Nucleus accumbens (tissue), 56 donors: ENCODE measurements at regions not wholly inside any gene's neighbourhood (a gene's known extent, or its start where the extent isn't known, plus 50 kb on each side); places are given as distances from the start of the nearest gene placed in this dataset.
"Not testable (repeated sequence)": the region's sequence is repeated elsewhere in the genome, so short reads cannot be mapped to it uniquely, and the experiment has no call there.

Experiments used
- DNase-seq, 56 donors: peaks; one replicate each; lab custom pipeline; 2025; lab: John Stamatoyannopoulos, UW

DNA sequence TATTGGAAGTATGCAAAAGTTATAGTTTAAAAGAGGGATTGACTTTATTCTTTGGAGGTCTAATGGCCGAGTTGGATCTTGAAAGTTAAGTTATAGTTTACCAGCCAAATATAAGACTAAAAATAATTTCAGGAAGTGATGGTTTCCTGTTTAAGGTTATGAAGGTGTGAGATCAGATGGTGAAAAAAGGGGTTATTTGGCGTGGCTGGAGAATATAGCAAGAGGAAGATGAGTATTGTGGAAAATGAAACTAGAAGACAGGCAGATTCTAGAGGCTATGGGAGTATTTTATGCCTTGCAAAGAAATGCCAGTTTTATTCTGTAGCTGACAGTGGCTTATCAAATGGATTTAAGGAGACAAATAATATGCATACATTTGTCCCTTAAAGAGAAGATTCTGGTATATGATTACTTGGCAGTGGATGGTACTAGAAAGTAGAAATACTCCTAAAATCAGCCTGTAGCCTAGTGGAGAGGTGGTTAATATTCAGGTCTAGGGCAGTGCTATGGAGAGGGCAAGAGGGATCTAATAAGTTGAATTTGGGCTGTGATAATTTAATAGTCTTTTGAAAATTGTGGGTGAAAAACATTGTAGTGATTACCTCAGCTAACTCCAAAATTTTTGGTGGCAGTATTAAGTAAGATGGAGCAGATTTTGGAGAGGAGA, 1091.8 kb upstream of the ATXN7L3B start:
- DNase-seq, result no peak

GRCh38 chr12:73452672-73453469, 1084.8 kb upstream of the ATXN7L3B start:
- DNase-seq, result no peak

DNA sequence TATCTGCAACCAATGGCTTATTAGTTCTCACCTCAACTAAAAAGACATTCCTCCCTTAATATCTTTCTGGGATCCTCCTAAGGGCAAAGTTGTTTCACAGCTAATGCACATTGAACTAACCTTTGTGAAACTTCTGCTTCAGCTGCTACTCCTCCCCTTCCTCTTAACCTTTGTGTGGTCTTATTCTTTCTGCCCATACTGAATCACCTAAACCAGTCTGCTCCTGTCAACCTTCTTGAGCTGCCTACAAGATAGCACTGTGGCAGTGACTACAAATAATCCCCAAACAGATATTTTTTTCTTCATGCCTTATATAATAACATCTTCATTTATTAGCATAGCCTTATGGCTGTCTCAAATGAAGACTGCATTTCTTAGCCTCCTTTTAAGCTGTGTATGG, 1077.4 kb upstream of the ATXN7L3B start:
- DNase-seq, result no peak

- DNase-seq, result no peak
Observed at GRCh38 chr12:73465106-73465505, 1072.5 kb upstream of the ATXN7L3B start.

GRCh38 chr12:73486256-73486655, 1051.4 kb upstream of the ATXN7L3B start:
- no peak for DNase-seq

DNA sequence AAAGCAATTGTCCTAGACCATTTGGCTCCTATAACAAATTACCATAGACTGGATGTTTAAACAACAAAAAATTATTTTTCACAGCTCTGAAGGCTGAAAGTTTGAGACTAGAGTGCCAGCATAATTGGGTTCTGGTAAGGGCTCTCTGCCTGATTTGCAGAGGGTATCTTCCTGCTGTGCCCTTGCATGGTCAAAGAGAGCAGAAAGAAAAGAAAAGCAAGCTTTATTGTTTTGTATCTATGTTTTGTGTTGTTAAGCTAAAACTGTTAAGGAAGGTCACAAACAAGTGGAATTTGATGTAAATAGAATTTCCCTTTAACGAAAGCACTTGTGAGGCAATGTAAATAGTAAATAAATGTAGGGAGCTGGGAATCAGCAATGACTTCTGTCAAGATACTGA, 1031.0 kb upstream of the ATXN7L3B start:
- DNase-seq, result no peak

- DNase-seq, result no peak
Observed at GRCh38 chr12:73514672-73515071, 1023.0 kb upstream of the ATXN7L3B start.

DNA sequence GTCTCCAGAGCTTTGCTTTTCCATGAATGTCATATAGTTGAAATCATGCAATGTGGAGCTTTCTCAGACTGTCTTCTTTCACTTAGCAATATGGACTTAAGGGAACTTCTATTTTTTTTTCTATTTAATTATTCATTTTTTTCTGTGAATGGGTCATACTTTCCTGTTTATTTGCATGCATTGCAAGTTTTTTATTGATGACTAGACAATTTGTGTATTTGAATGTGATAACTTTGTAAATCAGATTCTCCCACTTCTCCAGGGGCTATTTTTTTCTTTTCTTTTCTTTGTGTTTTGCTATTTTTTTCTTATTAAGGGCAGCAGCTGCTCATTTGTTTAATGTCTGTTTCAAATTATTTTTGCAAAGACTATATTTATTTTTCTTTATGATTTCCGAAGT, 1019.8 kb upstream of the ATXN7L3B start:
- no peak for DNase-seq

DNA sequence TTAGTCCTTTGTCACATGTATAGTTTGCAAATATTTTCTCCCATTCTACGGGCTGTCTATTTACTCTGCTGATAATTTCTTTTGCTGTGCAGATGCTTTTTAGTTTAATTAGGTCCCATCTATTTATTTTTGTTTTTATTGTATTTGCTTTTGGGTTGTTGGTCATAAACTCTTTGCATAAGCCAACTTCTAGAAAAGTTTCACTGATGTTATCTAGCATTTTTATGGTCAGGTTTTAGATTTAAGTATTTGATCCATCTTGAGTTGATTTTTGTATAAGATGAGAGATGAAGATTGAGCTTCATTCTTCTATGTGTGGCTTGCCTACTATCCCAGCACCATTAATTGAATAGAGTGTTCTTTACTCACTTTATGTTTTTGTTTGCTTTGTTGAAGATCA, 1008.4 kb upstream of the ATXN7L3B start:
- DNase-seq, result no peak

- DNase-seq, result no peak
Observed at GRCh38 chr12:73529954-73530353, 1007.7 kb upstream of the ATXN7L3B start.

- no peak for DNase-seq
Observed at GRCh38 chr12:73531752-73532151, 1005.9 kb upstream of the ATXN7L3B start.

DNA sequence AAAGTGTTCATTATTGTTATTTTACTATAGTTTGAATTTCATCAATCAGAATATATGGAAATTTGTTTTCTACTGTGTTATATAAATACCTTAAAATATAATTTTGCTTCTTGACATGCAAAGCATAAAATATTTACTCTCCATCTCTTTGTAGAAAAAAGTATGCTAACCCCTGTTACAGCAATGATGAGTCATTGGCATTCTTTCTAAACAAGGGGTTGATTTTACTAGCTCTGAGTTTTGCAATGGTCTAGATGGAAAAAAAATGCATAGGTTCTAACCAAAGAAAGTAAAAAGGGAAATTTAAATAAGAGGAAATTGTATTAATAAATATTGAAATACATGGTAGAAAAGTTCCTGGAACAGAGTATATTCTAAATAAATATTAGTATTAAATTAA, 990.2 kb upstream of the ATXN7L3B start:
- no peak for DNase-seq

DNA sequence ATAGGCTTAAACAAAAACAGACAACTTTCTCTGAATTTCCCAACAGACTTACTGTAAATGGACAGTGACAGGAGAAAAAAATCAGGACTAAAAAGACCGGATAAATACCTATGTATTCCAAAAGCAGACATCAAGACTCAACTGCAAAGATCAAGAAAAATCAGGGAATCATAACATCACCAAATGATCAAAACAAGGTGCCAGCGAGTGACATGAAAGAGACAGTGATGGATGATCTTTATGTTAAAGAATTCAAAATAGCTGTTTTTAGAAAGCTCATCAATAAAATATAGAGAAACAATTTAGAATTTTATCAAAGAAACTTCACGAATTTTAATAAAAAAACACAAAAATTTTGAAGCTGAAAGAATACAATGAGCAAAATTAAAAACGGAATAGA, 952.5 kb upstream of the ATXN7L3B start:
- DNase-seq, result no peak

GRCh38 chr12:73589220-73589619, 948.4 kb upstream of the ATXN7L3B start:
- DNase-seq, result no peak

DNA sequence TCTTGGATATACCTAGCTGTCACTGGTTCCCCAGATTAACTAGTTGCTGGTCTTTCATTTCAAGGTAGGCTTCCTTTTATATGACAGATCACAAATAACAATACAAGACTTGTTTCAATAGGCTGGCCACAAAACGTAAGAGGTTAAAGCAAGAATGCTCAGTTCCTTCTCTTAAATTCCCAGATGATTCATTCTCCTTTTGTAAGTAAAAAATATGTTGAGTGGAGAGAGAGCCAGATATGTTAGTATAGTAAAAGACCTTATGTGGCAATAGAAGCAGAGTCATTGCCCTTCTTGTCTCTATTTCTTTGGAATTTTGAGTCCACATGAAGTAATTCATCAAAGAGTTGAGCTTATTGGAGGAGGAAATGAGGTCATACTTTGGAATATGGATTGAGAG, 939.0 kb upstream of the ATXN7L3B start:
- no peak for DNase-seq

GRCh38 chr12:73599268-73599667, 938.4 kb upstream of the ATXN7L3B start:
- DNase-seq, result no peak

- DNase-seq, result not testable (repeated sequence)
Observed at GRCh38 chr12:73605925-73606324, 931.7 kb upstream of the ATXN7L3B start.

DNA sequence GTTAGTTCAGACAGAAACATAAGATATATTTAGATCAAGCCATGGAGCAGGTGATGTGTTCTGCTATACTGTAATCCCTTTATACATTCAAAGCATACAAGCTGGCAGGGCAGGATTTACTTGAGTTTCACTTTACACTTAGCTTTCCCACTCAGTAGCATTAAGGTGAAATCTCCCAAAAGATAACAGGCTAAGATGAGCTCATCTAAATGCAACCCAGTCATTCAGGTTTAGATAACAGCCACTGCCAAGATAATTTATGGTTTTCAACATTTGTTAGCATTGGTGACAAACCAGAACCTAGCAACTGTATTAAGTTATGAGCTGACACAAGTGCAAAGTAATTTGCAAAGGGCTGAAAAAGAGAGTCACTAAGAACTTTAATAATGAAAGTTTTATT, 925.1 kb upstream of the ATXN7L3B start:
- DNase-seq, result no peak

DNA sequence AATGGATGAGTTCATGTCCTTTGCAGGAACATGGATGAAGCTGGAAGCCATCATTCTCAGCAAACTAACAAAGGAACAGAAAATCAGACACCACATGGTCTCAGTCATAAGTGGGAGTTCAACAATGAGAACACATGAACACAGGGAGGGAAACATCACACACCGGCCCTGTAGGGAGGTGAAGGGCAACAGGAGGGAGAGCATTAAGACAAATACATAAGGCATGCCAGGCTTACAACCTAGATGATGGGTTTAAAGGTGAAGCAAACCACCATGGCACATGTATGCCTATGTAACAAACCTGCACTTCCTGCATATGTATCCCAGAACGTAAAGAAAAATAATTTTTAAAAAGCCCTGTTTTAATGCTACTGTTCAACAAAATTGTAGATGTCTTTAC, 914.2 kb upstream of the ATXN7L3B start:
- DNase-seq, result no peak

- no peak for DNase-seq
Observed at GRCh38 chr12:73625226-73625625, 912.4 kb upstream of the ATXN7L3B start.

DNA sequence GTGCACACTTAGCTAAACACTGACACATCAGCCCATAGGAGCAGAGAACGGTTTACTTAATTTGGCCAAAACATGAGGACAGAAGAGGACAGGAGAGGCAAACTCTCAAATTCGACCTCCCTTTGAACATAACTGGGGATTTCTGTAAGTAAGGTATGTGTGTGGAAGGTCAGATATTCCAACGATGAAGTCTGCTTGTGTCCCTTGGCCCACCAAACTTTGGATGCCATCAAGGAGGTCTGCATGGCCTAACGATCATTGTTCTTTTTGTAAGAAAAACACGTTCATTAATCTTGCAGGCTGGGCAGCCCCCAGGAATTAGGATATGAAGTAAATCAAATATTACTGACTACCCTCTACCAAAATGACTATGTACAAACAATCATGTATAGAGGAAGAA, 908.5 kb upstream of the ATXN7L3B start:
- no peak for DNase-seq
